ENCODE measurements at regions not wholly inside any gene's neighbourhood (a gene's known extent, or its start where the extent isn't known, plus 50 kb on each side); places are given as distances from the start of the nearest gene placed in this dataset.
"Not testable (repeated sequence)": the region's sequence is repeated elsewhere in the genome, so short reads cannot be mapped to it uniquely, and the experiment has no call there.

GRCh38 chr7:8938044-8938805 lies 504.8 kb downstream of the NXPH1 start:
- DNase-seq: peak; percentile 88

GRCh38 chr7:8939446-8939845 lies 506.0 kb downstream of the NXPH1 start:
- no peak for DNase-seq

- no peak for DNase-seq
These were observed 530.3 kb downstream of the NXPH1 start for GRCh38 chr7:8963722-8964121.

GRCh38 chr7:8965177-8965576 lies 531.8 kb downstream of the NXPH1 start:
- no peak for DNase-seq

GRCh38 chr7:8973601-8974000 lies 540.2 kb downstream of the NXPH1 start:
- no peak for DNase-seq

- no peak for DNase-seq
These were observed 542.3 kb downstream of the NXPH1 start for GRCh38 chr7:8975681-8976080.

GRCh38 chr7:8982338-8982992 lies 549.1 kb downstream of the NXPH1 start:
- peak; percentile 14 for DNase-seq

- DNase-seq: no peak
These were observed 551.8 kb downstream of the NXPH1 start for GRCh38 chr7:8985255-8985654.

GRCh38 chr7:8988267-8988666 lies 554.9 kb downstream of the NXPH1 start:
- DNase-seq: no peak

GRCh38 chr7:8991159-8991558 lies 557.8 kb downstream of the NXPH1 start:
- DNase-seq: no peak

- DNase-seq: no peak
These were observed 565.4 kb downstream of the NXPH1 start for GRCh38 chr7:8998762-8999161.

GRCh38 chr7:9013940-9014339 lies 580.5 kb downstream of the NXPH1 start:
- no peak for DNase-seq

GRCh38 chr7:9017286-9017685 lies 583.9 kb downstream of the NXPH1 start:
- no peak for DNase-seq

GRCh38 chr7:9022456-9022855 lies 589.0 kb downstream of the NXPH1 start:
- peak; percentile 19 for DNase-seq

GRCh38 chr7:9023675-9024294 lies 590.4 kb downstream of the NXPH1 start:
- DNase-seq: no peak

GRCh38 chr7:9026121-9026520 lies 592.7 kb downstream of the NXPH1 start:
- DNase-seq: no peak

GRCh38 chr7:9028012-9028411 lies 594.6 kb downstream of the NXPH1 start:
- no peak for DNase-seq

GRCh38 chr7:9029681-9030530 lies 596.5 kb downstream of the NXPH1 start:
- DNase-seq: peak; percentile 11

- no peak for DNase-seq
These were observed 597.6 kb downstream of the NXPH1 start for GRCh38 chr7:9030976-9031375.

- DNase-seq: no peak
These were observed 598.0 kb downstream of the NXPH1 start for GRCh38 chr7:9031386-9031785.

- DNase-seq: no peak
These were observed 602.7 kb downstream of the NXPH1 start for GRCh38 chr7:9036080-9036479.

- no peak for DNase-seq
These were observed 637.9 kb downstream of the NXPH1 start for GRCh38 chr7:9071160-9071762.

GRCh38 chr7:9075774-9076173 lies 642.4 kb downstream of the NXPH1 start:
- not testable (repeated sequence) for DNase-seq
